AG09309 (cell line): ENCODE measurements at regions not wholly inside any gene's neighbourhood (a gene's known extent, or its start where the extent isn't known, plus 50 kb on each side); places are given as distances from the start of the nearest gene placed in this dataset.

Experiments used
- DNase-seq: peaks from one replicate; pipeline ENCODE4 v3.0.0-alpha.2; 2010; ENCODE audit warnings: low read depth
- H3K4me3 ChIP-seq: 2 replicates; pipeline ENCODE4 v1.5.1; 2011; ENCODE audit warnings: mild to moderate bottlenecking, low read depth, low read length, moderate library complexity; ENCODE audit not compliant: control insufficient read depth
- CTCF ChIP-seq: IDR thresholded peaks from 2 replicates; pipeline ENCODE4 v1.5.1; 2011; ENCODE audit warnings: mild to moderate bottlenecking, low read depth, low read length, inconsistent platforms; ENCODE audit not compliant: insufficient read depth, control insufficient read depth; ENCODE audit errors: missing control alignments

DNA sequence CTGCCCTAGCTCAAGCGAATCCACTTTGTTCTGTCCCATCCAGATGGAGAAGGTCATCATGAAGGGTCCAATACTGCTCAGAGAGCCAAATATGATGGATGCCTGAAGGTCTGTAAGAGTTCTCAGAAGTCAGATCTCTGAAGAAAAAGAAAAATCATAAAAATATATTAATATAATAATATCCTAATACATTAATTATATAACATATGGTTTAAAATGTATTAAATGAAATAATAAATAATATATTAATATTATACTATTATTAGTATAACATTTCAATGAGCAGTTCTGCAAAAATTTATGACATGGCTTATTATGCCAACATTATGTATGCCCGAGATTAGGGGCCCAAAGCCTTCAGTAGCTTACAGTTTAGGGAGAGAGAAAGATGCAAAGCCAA, 78.2 kb upstream of the GPR12 start:
- DNase-seq = no peak
- H3K4me3 ChIP-seq = no peak overlapping the region

DNA sequence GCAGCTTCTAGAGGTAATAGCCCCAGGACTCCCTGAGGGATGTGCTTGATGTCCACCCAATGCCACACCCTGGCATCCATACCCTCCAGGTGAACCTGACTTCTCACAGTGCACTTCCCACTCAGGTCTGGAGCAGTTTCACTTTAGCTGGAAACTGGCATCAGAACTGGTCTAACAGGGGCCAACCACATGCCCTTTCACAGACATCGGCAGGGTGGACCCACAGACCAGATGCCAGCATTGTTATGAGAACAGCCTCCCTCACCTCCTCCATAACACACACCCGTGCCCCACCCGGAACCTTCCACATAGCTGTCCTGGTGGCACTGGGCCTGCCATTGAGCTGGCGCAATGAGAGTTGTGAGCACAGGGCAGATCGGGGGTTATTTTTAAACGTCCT, 77.4 kb upstream of the GPR12 start:
- no peak overlapping the region for H3K4me3 ChIP-seq
- DNase-seq = no peak
- no peak for TF ChIP-seq CTCF

More for the DNA sequence above, 78.2 kb upstream of the GPR12 start:
- no peak for TF ChIP-seq CTCF

GRCh38 chr13:26837102-26837501, 76.5 kb upstream of the GPR12 start:
- no peak overlapping the region for H3K4me3 ChIP-seq
- no peak for DNase-seq
- TF ChIP-seq CTCF = no peak

DNA sequence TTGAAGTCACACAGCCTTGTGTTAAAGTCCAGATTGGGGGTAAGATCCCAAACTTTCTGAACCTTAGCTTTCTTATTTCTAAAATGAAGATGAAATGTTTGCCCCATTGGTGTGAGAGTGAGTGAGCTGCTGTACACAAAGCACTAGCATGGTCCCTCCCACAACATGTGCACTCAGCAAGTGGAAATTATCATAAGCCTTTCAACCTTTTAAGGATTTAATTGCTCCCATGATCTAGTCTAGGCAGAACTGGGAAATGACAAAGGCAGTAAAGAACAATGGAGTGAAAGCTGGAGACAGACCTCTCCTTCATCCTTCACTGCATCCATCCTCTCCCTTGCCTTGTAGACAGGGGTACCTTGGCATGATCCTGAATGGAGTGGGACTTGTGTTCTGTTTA, 76.0 kb upstream of the GPR12 start:
- no peak overlapping the region for H3K4me3 ChIP-seq
- no peak for DNase-seq
- no peak for TF ChIP-seq CTCF

GRCh38 chr13:26834646-26835045, 74.1 kb upstream of the GPR12 start:
- TF ChIP-seq CTCF = no peak
- DNase-seq = no peak
- H3K4me3 ChIP-seq = no peak overlapping the region

DNA sequence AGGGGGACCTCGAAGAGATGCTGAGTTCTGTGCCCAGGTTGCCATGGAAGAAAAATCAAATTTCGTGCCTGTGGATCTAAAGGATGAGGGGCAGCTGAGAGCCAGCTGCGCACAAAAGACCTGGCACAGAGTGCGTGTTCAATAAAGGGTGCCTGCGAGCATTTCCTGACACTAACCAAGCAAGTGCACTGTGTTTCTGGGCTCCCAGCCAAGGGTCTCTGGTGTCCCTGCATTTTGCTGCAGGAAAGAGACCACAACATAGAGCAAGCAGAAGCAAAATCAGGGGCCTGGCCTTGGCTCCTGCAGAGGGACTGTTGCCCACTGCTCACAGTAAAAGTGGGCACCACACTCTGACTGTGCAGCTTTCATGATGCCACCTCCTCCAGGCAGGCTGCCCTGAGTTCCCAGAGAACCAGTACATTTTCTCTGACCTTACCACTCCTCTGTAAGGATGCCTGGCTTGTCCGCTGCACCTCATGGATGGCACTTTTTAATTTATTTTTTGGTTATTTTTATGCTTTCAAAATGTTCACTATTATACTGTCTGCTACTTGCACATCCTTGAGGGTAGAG, 70.8 kb upstream of the GPR12 start:
- DNase-seq = no peak
- no peak overlapping the region for H3K4me3 ChIP-seq
- no peak for TF ChIP-seq CTCF

DNA sequence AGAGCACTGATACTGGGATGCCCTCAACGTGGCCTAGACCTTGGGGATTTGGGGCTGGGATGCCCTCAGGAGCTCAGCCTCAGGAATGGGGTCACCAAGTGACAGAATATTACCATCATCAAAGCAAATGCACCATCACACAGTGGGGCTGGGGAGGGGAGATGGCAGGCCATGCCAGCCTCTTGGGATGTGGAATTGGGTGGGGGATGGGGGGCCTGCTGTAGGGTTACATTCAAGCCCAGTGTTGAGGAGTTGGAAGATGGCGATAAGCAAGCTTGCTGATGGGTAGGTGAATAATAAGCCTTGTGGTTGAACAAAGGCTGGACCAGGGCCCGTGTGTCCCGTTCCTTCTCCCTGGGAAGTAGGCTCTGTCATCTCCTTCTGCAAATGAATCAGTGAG, 69.1 kb upstream of the GPR12 start:
- TF ChIP-seq CTCF = no peak

More for the DNA sequence above, 69.1 kb upstream of the GPR12 start:
- no peak for DNase-seq
- H3K4me3 ChIP-seq = no peak overlapping the region
